ENCODE measurements at regions not wholly inside any gene's neighbourhood (a gene's known extent, or its start where the extent isn't known, plus 50 kb on each side); places are given as distances from the start of the nearest gene placed in this dataset.
"Not testable (repeated sequence)": the region's sequence is repeated elsewhere in the genome, so short reads cannot be mapped to it uniquely, and the experiment has no call there.

DNA sequence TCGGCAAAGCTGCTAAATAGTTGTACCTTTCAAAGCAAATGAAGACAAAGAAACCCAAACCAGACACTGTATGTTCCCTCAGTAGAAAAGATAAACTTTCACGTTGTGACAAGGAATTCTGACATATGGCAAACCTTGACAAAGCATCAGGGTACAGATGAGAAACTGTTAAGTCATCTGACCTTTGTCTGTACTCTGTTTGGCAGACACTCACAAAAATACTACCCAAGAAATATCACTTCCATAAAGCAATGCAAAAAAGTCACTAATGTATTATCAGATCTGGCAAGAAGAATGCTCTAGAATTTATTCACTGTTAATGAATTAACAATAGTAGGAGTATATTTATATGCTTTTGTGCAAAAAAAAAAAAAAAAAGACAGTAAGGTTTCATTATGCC is 843.7 kb downstream of the DIAPH3 start:
- no peak for DNase-seq (ENCODE audit: low spot score)
- Histone ChIP-seq H3K27ac (no peak overlapping the region), H3K4me3 (no peak overlapping the region), H3K27me3 (replicated peaks; ENCODE audit: insufficient read depth) (no peaks in the 10 kb centered on the region), H3K36me3 (no peaks in the 10 kb centered on the region), H3K9me3 (no peaks in the 10 kb centered on the region), H3K4me1 (ENCODE audit: control insufficient read depth in 1 of 2, low read depth in 2 of 2) (no peaks in the 10 kb centered on the region)
- ATAC-seq (ENCODE audit: insufficient number of reproducible peaks, low FRiP score, low read depth) = no peak
- TF ChIP-seq, protein P1, sequence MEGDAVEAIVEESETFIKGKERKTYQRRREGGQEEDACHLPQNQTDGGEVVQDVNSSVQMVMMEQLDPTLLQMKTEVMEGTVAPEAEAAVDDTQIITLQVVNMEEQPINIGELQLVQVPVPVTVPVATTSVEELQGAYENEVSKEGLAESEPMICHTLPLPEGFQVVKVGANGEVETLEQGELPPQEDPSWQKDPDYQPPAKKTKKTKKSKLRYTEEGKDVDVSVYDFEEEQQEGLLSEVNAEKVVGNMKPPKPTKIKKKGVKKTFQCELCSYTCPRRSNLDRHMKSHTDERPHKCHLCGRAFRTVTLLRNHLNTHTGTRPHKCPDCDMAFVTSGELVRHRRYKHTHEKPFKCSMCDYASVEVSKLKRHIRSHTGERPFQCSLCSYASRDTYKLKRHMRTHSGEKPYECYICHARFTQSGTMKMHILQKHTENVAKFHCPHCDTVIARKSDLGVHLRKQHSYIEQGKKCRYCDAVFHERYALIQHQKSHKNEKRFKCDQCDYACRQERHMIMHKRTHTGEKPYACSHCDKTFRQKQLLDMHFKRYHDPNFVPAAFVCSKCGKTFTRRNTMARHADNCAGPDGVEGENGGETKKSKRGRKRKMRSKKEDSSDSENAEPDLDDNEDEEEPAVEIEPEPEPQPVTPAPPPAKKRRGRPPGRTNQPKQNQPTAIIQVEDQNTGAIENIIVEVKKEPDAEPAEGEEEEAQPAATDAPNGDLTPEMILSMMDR (IDR thresholded peaks at IDR 0.05) = no peak

- not testable (repeated sequence) for H3K27ac ChIP-seq; ATAC-seq (ENCODE audit: insufficient number of reproducible peaks, low FRiP score, low read depth); DNase-seq (ENCODE audit: low spot score); H3K9me3 ChIP-seq; H3K4me1 ChIP-seq (ENCODE audit: control insufficient read depth in 1 of 2, low read depth in 2 of 2); H3K27me3 ChIP-seq (replicated peaks; ENCODE audit: insufficient read depth); H3K4me3 ChIP-seq; H3K36me3 ChIP-seq
Observed at GRCh38 chr13:59324401-59324800, 839.3 kb downstream of the DIAPH3 start.

DNA sequence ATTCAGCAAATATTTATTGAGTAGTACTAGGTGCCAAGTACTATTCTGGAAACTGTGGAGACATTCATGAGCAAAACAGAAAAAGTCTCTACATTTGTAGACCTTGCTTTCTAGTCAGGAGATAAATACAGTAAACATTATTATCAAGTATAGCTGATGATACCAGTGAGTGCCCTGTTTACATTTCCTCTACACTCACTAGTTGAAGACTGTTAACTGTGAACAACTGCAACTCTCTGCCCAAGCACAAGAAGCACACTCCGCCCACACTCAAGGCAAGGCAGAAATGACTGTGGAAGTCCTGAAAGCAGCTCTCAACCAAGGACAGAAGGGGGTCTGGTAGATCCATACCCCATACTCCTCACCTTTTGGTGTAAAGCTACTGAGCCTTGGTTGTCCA is 837.0 kb downstream of the DIAPH3 start:
- no peaks in the 10 kb centered on the region for H3K27me3 ChIP-seq (replicated peaks; ENCODE audit: insufficient read depth)
- H3K36me3 ChIP-seq = no peaks in the 10 kb centered on the region
- no peak overlapping the region for H3K4me3 ChIP-seq
- no peak for ATAC-seq (ENCODE audit: insufficient number of reproducible peaks, low FRiP score, low read depth)
- H3K9me3 ChIP-seq = no peaks in the 10 kb centered on the region
- no peak overlapping the region for H3K27ac ChIP-seq
- DNase-seq (ENCODE audit: low spot score) = no peak
- TF ChIP-seq, protein P1 (IDR thresholded peaks at IDR 0.05) = no peak
- H3K4me1 ChIP-seq (ENCODE audit: control insufficient read depth in 1 of 2, low read depth in 2 of 2) = no peaks in the 10 kb centered on the region

DNA sequence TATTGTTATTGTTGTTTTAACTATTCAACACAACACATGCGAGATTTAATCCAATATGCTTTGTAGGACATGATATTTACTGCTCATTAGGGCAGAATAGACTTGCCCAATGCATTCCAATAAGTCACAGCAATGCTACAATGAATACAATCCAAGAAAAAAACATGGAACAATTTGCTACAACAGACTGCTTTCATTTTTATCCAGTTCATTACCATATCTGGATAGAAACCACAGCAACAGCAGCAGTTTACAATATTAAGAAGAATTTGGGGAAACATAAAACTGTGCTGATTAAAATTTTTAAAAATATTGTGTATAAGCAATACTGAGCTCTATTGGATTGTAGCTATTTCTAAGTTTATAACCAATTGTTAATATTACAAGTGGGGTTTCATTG is 833.0 kb downstream of the DIAPH3 start:
- no peaks in the 10 kb centered on the region for H3K27me3 ChIP-seq (replicated peaks; ENCODE audit: insufficient read depth)
- no peak overlapping the region for H3K27ac ChIP-seq
- no peak overlapping the region for H3K4me3 ChIP-seq
- no peaks in the 10 kb centered on the region for H3K36me3 ChIP-seq
- ATAC-seq (ENCODE audit: insufficient number of reproducible peaks, low FRiP score, low read depth) = no peak
- DNase-seq (ENCODE audit: low spot score) = no peak
- TF ChIP-seq, protein P1 (IDR thresholded peaks at IDR 0.05) = no peak
- no peaks in the 10 kb centered on the region for H3K9me3 ChIP-seq
- no peaks in the 10 kb centered on the region for H3K4me1 ChIP-seq (ENCODE audit: control insufficient read depth in 1 of 2, low read depth in 2 of 2)

DNA sequence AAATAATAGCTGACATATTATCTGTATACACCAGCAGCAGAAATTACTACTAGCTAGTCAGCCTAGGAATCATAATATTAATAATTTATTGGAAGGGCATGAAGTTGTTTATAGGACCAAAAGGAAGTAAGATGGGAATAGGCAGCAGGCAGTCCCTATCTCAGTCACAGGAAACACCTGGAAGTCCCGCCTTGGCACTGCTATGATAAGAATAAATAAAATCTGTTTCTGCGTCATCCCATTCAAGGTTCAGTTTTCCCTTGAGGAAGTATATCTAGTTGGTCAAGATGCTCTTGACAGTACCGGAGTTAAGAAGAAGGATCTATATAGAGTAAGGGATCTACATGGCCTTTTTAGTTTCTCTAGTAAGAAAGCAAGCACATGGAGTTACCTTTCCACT is 830.8 kb downstream of the DIAPH3 start:
- Histone ChIP-seq H3K27me3 (replicated peaks; ENCODE audit: insufficient read depth) (no peaks in the 10 kb centered on the region), H3K27ac (no peak overlapping the region), H3K36me3 (no peaks in the 10 kb centered on the region), H3K4me1 (ENCODE audit: control insufficient read depth in 1 of 2, low read depth in 2 of 2) (no peaks in the 10 kb centered on the region), H3K9me3 (no peaks in the 10 kb centered on the region), H3K4me3 (no peak overlapping the region)
- TF ChIP-seq, protein P1 (IDR thresholded peaks at IDR 0.05) = no peak
- no peak for ATAC-seq (ENCODE audit: insufficient number of reproducible peaks, low FRiP score, low read depth)
- no peak for DNase-seq (ENCODE audit: low spot score)

DNA sequence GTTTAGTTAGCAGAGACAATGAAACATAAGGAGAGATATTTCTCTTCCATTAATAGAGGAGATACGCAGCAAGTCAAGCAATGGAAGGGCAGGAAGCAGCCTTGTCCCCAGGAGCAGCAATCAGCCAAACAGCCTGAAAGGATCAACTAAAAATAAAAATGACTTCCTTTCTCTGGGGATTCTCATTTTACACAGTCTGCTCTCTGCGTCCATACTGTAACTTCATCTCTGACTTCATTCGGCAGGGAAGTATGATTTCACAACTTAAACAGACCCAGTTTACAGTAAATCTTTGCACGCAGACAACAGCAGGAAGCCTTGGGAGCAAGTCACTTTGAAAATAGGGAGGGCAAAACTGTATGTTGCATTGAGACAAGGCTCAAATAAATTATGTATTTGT is 826.7 kb downstream of the DIAPH3 start:
- TF ChIP-seq, protein P1 (IDR thresholded peaks at IDR 0.05) = no peak
- Histone ChIP-seq H3K9me3 (no peaks in the 10 kb centered on the region), H3K27ac (no peak overlapping the region), H3K36me3 (no peaks in the 10 kb centered on the region), H3K27me3 (replicated peaks; ENCODE audit: insufficient read depth) (no peaks in the 10 kb centered on the region), H3K4me3 (no peak overlapping the region), H3K4me1 (ENCODE audit: control insufficient read depth in 1 of 2, low read depth in 2 of 2) (no peaks in the 10 kb centered on the region)
- ATAC-seq (ENCODE audit: insufficient number of reproducible peaks, low FRiP score, low read depth) = no peak
- no peak for DNase-seq (ENCODE audit: low spot score)

Measured in thoracic aorta (tissue), 2 donors.